Endothelial cell (in vitro differentiated cells): ENCODE measurements at regions not wholly inside any gene's neighbourhood (a gene's known extent, or its start where the extent isn't known, plus 50 kb on each side); places are given as distances from the start of the nearest gene placed in this dataset.
A peak's percentile ranks its signal among the peaks of the same experiment; 100 is the strongest.

Experiments
- DNase-seq: peaks from one replicate; pipeline ENCODE4 v3.0.0; 2021; ENCODE audit warnings: low spot score
- H3K27ac Mint-ChIP-seq: one replicate; pipeline ENCODE4 v1.8.0; 2021; ENCODE audit warnings: mixed read lengths, inconsistent platforms; ENCODE audit not compliant: unreplicated experiment
- H3K27me3 Mint-ChIP-seq: one replicate; pipeline ENCODE4 v1.8.0; 2021; ENCODE audit warnings: mild to moderate bottlenecking, moderate library complexity, mixed read lengths, inconsistent platforms; ENCODE audit not compliant: unreplicated experiment
- H3K36me3 Mint-ChIP-seq: one replicate; pipeline ENCODE4 v1.8.0; 2021; ENCODE audit warnings: mild to moderate bottlenecking, low read depth, mixed read lengths, inconsistent platforms; ENCODE audit not compliant: unreplicated experiment
- H3K4me1 Mint-ChIP-seq: one replicate; pipeline ENCODE4 v1.8.0; 2021; ENCODE audit warnings: mild to moderate bottlenecking, mixed read lengths, inconsistent platforms; ENCODE audit not compliant: unreplicated experiment
- H3K4me3 Mint-ChIP-seq: one replicate; pipeline ENCODE4 v1.8.0; 2021; ENCODE audit warnings: mild to moderate bottlenecking, mixed read lengths, inconsistent platforms; ENCODE audit not compliant: unreplicated experiment
- H3K9me3 Mint-ChIP-seq: one replicate; pipeline ENCODE4 v1.8.0; 2021; ENCODE audit warnings: mixed read lengths, inconsistent platforms; ENCODE audit not compliant: unreplicated experiment
- CTCF ChIP-seq: fragments of 200-600 bp; sonication (generic); IDR thresholded peaks from one replicate; pipeline ENCODE4 v1.5.0; 2021; ENCODE audit warnings: antibody characterized with exemption; ENCODE audit not compliant: unreplicated experiment

- no peak for TF ChIP-seq CTCF
- Mint-ChIP-seq H3K27ac (no peak overlapping the region), H3K4me3 (peak overlapping the region; percentile 89), H3K36me3 (no peaks in the 10 kb centered on the region), H3K9me3 (no peaks in the 10 kb centered on the region), H3K27me3 (peaks cover 8% of the 10 kb centered on the region), H3K4me1 (peaks cover 15% of the 10 kb centered on the region)
- DNase-seq: peak; percentile 9
Observed at GRCh38 chr5:154611341-154611767, 133.3 kb upstream of the HAND1 start.

- H3K27me3 Mint-ChIP-seq: peaks cover 8% of the 10 kb centered on the region
- no peaks in the 10 kb centered on the region for H3K36me3 Mint-ChIP-seq
- no peaks in the 10 kb centered on the region for H3K9me3 Mint-ChIP-seq
- peak overlapping the region; percentile 89 for H3K4me3 Mint-ChIP-seq
- no peak overlapping the region for H3K27ac Mint-ChIP-seq
- peaks cover 13% of the 10 kb centered on the region for H3K4me1 Mint-ChIP-seq
- TF ChIP-seq CTCF: peak; percentile 73
- peak; percentile 86 for DNase-seq
Observed at GRCh38 chr5:154610321-154611154, 132.5 kb upstream of the HAND1 start.

- no peak for DNase-seq
- no peak for TF ChIP-seq CTCF
- no peak overlapping the region for H3K27ac Mint-ChIP-seq
- H3K9me3 Mint-ChIP-seq: no peaks in the 10 kb centered on the region
- peaks cover 8% of the 10 kb centered on the region for H3K27me3 Mint-ChIP-seq
- H3K36me3 Mint-ChIP-seq: no peaks in the 10 kb centered on the region
- H3K4me1 Mint-ChIP-seq: peaks cover 10% of the 10 kb centered on the region
- H3K4me3 Mint-ChIP-seq: no peak overlapping the region
Observed at GRCh38 chr5:154609251-154609650, 131.2 kb upstream of the HAND1 start.

- no peaks in the 10 kb centered on the region for H3K9me3 Mint-ChIP-seq
- no peaks in the 10 kb centered on the region for H3K36me3 Mint-ChIP-seq
- no peak for TF ChIP-seq CTCF
- H3K4me3 Mint-ChIP-seq: no peak overlapping the region
- H3K27me3 Mint-ChIP-seq: peaks cover 8% of the 10 kb centered on the region
- no peak for DNase-seq
- peaks cover 10% of the 10 kb centered on the region for H3K4me1 Mint-ChIP-seq
- H3K27ac Mint-ChIP-seq: no peak overlapping the region
Observed at GRCh38 chr5:154608531-154609011, 130.5 kb upstream of the HAND1 start.

GRCh38 chr5:154607746-154608145 lies 129.7 kb upstream of the HAND1 start:
- Mint-ChIP-seq H3K4me3 (no peak overlapping the region), H3K9me3 (no peaks in the 10 kb centered on the region), H3K27me3 (peaks cover 8% of the 10 kb centered on the region), H3K27ac (no peak overlapping the region), H3K4me1 (peaks cover 10% of the 10 kb centered on the region), H3K36me3 (no peaks in the 10 kb centered on the region)
- DNase-seq: no peak
- no peak for TF ChIP-seq CTCF
